ENCODE measurements at regions not wholly inside any gene's neighbourhood (a gene's known extent, or its start where the extent isn't known, plus 50 kb on each side); places are given as distances from the start of the nearest gene placed in this dataset.

DNA sequence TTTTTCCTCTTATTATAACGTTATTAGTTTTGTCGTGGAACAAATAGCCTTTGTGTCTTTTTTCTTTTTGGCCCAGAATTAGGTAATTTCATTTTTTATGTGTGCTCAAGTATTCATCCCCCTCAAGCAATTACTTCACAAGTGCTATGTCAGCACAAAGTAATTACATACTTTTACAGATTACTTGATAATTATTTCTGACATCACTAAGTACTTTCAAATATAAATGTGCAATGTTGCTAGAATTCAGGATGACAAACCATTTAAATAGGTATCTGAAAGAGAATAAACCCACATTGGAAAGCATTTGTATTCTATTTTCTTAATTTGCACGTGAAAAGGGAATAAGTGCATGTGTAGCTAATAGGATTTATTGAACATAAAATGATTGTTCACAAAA, 238.2 kb downstream of the CDH7 start:
- H3K27me3 ChIP-seq (replicated peaks in 1 of 2; ENCODE audit: control insufficient read depth in 2 of 2, insufficient read depth in 2 of 2, low read length in 1 of 2) = no peaks in the 10 kb centered on the region
- SMC1A ChIA-PET (ENCODE audit: uncharacterized antibody, unreplicated experiment) = no interaction called here
- no peak overlapping the region for H3K4me2 ChIP-seq (ENCODE audit: control insufficient read depth, insufficient read depth)
- 0% methylated on average over 3 of the region's 3 CpGs for WGBS (ENCODE audit: insufficient coverage, insufficient replicate concordance, low lambda C conversion rate, missing lambda C conversion rate)
- RAD21 ChIA-PET (ENCODE audit: unreplicated experiment) = no interaction called here
- H3K9ac ChIP-seq (ENCODE audit: control insufficient read depth, insufficient read depth, low read length) = no peak overlapping the region
- H4K20me1 ChIP-seq (ENCODE audit: control insufficient read depth, insufficient read depth) = no peaks in the 10 kb centered on the region
- H3K79me2 ChIP-seq (ENCODE audit: control insufficient read depth, insufficient read depth, low read length) = no peaks in the 10 kb centered on the region
- H3K27ac ChIP-seq (ENCODE audit: control insufficient read depth, insufficient read depth) = no peak overlapping the region
- FAIRE-seq (no peak), ATAC-seq (no peak), DNase-seq (ENCODE audit: low read depth, low spot score) (no peak)
- no peaks in the 10 kb centered on the region for H3K4me1 ChIP-seq (ENCODE audit: control insufficient read depth, insufficient read depth, low read length)
- H3K9me3 ChIP-seq (replicated peaks; ENCODE audit: control insufficient read depth, insufficient read depth, low read length) = no peaks in the 10 kb centered on the region
- H2AFZ ChIP-seq (ENCODE audit: control insufficient read depth, low read depth, low read length) = no peak overlapping the region
- no peaks in the 10 kb centered on the region for H3K36me3 ChIP-seq (ENCODE audit: control insufficient read depth in 2 of 2, insufficient read depth in 2 of 2, low read length in 1 of 2)
- CTCF ChIA-PET = no interaction called here
- intact Hi-C loops (cut with micrococcal nuclease; ENCODE audit: unreplicated experiment) (no loop called here), in situ Hi-C loops (cut with MboI) (no loop called here)
- TF ChIP-seq CREB1 (IDR thresholded peaks at IDR 0.05; ENCODE audit: low read depth) = no peak
- BruUV-seq (replicated peaks) = no TSS peak
- POLR2A ChIA-PET = no interaction called here
- no peak overlapping the region for H3K4me3 ChIP-seq

DNA sequence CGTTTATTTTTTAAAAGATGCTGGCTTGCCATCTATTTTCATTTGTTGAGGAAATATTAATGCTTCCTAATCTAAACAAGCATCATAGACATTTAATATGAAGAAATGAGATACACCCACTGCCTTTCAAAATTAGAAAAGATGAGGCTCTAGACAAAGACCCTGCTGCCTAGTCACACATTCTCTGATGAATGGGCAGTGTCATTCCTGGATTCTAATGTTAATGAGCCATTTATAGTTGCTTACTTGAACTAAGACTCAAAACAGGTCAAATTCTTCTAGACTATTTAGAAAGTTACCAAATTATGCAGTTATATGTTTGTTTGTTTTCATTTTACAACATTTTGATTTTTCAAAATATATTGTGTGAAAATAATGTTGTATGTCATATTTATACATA, 237.6 kb downstream of the CDH7 start:
- no TSS peak for BruUV-seq (replicated peaks)
- ChIA-PET CTCF (no interaction called here), RAD21 (ENCODE audit: unreplicated experiment) (no interaction called here), SMC1A (ENCODE audit: uncharacterized antibody, unreplicated experiment) (no interaction called here), POLR2A (no interaction called here)
- H3K4me2 ChIP-seq (ENCODE audit: control insufficient read depth, insufficient read depth) = no peak overlapping the region
- H3K4me1 ChIP-seq (ENCODE audit: control insufficient read depth, insufficient read depth, low read length) = no peaks in the 10 kb centered on the region
- H2AFZ ChIP-seq (ENCODE audit: control insufficient read depth, low read depth, low read length) = no peak overlapping the region
- DNase-seq (ENCODE audit: low read depth, low spot score) (no peak), FAIRE-seq (no peak), ATAC-seq (no peak)
- no peak overlapping the region for H3K9ac ChIP-seq (ENCODE audit: control insufficient read depth, insufficient read depth, low read length)
- H4K20me1 ChIP-seq (ENCODE audit: control insufficient read depth, insufficient read depth) = no peaks in the 10 kb centered on the region
- in situ Hi-C loops (cut with MboI) = no loop called here
- H3K27ac ChIP-seq (ENCODE audit: control insufficient read depth, insufficient read depth) = no peak overlapping the region
- H3K36me3 ChIP-seq (ENCODE audit: control insufficient read depth in 2 of 2, insufficient read depth in 2 of 2, low read length in 1 of 2) = no peaks in the 10 kb centered on the region
- no peaks in the 10 kb centered on the region for H3K27me3 ChIP-seq (replicated peaks in 1 of 2; ENCODE audit: control insufficient read depth in 2 of 2, insufficient read depth in 2 of 2, low read length in 1 of 2)
- no peak for TF ChIP-seq SRF (IDR thresholded peaks at IDR 0.05; ENCODE audit: low read depth in 2 of 2, low read length in 2 of 2)
- TF ChIP-seq, protein P1, sequence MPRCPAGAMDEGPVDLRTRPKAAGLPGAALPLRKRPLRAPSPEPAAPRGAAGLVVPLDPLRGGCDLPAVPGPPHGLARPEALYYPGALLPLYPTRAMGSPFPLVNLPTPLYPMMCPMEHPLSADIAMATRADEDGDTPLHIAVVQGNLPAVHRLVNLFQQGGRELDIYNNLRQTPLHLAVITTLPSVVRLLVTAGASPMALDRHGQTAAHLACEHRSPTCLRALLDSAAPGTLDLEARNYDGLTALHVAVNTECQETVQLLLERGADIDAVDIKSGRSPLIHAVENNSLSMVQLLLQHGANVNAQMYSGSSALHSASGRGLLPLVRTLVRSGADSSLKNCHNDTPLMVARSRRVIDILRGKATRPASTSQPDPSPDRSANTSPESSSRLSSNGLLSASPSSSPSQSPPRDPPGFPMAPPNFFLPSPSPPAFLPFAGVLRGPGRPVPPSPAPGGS (IDR thresholded peaks at IDR 0.05; ENCODE audit: borderline replicate concordance, insufficient read depth, low read depth, low read length, poor library complexity, severe bottlenecking) = no peak
- H3K4me3 ChIP-seq = no peak overlapping the region
- intact Hi-C loops (cut with micrococcal nuclease; ENCODE audit: unreplicated experiment) = no loop called here
- WGBS (ENCODE audit: insufficient coverage, insufficient replicate concordance, low lambda C conversion rate, missing lambda C conversion rate) = 29% methylated on average over 1 of the region's 1 CpG
- H3K79me2 ChIP-seq (ENCODE audit: control insufficient read depth, insufficient read depth, low read length) = no peaks in the 10 kb centered on the region
- no peaks in the 10 kb centered on the region for H3K9me3 ChIP-seq (replicated peaks; ENCODE audit: control insufficient read depth, insufficient read depth, low read length)
